HG02852 (cell line): ENCODE measurements at regions not wholly inside any gene's neighbourhood (a gene's known extent, or its start where the extent isn't known, plus 50 kb on each side); places are given as distances from the start of the nearest gene placed in this dataset.

Source experiments
- ATAC-seq: cut with Tn5 transposase; IDR thresholded peaks from one replicate; pipeline ENCODE4 v1.9.1; 2021; ENCODE audit warnings: mild to moderate bottlenecking, moderate library complexity; ENCODE audit not compliant: unreplicated experiment

DNA sequence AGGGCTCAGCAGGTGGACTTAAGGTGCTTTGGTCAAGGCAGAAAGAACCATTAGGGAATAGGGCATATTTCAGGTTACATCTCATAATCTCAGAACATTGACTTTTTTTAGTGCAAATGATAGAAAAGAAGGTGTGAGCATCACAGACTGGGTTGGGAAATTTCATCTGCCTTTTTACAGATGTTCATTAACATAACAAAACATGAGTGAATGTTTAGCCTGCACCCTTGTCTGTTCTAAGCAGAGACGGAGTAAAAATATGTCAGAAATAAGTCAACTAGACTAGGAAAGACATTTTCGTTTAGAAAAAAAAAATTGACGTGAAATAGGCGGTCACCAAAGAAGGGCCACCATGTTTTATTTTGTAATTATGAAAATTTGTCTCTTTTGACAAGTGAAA is 127.5 kb upstream of the CDH13 start:
- no peak for ATAC-seq

DNA sequence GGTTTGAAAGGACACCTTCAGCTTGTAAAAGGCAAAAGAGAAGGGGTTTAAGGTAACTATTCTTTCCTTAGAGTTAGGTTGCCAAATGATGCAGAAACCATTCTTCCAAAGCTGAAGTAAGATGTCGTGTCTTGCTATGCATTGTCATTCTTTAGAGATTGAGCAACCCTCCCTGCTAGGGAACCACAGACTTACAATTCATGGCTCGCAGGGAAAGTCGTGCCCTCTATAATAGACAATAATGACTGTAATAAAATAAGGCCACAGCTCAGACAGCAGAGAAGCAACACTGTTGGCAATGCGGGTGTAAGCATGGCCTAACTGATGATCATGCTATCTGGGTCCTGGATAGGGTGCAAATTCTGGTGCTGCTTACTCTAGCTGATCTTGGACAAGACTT is 129.6 kb upstream of the CDH13 start:
- no peak for ATAC-seq

DNA sequence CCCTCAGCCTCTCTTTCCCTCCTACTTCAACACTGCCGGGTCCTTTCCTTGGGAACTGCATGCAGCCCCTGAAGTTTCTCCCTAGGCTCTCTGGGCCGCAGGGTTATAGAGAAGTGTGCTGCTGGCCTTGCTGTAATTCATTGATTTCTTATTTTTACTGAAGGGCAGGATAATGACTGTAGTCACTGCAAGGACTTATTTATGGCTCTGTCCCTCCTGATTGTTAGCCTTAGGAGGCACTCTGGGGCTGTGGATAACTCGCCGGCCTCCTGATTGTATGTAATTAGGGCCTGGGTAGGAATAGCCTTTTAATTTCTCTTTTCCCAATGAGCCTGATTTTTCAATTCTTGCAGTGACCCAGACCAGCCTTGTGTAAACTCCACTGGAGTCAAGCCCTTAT is 138.3 kb upstream of the CDH13 start:
- no peak for ATAC-seq

DNA sequence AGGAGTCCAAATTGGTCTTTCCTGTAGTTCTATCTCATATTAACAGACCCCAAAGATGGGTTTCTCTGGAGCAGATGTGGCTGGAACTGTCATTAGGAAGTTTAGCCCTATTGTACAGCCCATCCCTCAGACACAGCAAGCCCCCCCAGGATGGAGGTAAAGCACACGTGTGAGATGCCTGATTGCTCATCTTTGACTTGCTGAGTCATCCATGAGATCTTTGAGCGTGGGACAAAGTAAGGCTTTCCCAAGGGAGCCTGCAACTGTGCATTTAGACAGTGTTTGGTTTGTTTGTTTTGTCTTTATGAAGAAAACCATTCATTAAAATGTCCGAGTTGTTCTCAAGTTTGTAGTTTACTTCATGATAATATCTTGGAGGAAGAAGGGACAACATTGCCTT is 145.3 kb upstream of the CDH13 start:
- no peak for ATAC-seq

DNA sequence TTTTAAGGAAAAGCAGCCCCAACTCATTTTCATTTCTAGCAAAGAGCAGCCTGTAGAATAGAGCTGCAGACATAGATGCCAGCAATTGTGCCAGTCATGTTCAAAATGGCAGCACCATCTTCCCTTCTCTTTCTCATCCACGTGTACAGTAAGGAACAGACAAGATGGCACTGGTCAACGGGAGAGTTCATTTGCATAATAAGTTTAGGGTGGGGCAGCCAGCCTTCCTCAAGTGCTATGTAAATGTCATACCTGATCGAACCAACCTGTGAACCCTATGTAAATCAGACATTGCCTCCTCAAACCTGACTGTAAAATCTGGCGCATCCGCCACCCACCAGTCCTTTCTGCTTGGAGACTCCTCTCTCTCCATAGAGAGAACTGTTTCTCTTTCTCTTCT is 150.0 kb upstream of the CDH13 start:
- ATAC-seq: no peak

DNA sequence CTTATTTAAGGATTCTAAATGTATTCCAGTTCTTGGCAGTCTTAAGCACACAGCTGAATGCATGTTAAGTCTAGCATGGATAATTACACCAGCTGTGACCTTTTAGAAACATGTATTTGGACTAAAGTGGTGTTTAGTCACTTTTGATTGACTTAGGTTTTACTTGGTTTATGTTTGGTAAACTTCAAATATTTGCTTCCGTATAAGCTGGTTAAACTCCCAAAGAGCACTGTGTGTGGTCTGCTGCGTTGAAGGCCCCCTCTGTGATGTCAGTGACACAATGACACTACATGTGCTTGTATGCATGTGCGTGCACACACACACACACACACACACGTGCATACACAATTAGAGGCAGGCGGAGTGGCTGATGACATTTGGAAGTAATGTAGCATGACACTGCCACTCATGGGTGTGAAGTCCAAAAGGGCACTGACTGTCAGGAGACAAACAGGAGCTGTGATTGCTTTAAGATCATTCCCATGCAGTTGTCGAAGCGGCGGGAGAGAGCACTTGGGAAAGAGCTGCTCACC is 156.1 kb upstream of the CDH13 start:
- no peak for ATAC-seq

DNA sequence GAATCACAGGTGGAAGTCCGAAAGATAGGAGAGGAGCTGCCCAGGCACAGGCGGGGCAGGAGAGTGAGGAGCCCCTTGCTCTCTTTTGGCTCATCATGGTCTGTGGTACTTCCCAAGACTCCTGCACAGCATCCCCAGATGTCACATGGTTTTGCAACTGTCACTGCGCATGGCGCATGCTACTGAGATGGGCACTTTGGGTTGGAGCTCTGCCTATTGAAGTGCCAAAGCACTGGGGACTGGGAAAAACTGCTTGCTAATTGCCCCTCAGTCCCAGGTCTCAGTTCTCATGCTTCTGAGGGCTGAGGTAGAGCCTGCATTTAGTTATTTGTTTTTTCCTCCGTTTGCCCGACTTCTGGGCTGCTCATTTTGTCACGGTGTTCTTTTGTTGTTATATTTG is 156.8 kb upstream of the CDH13 start:
- ATAC-seq: no peak

DNA sequence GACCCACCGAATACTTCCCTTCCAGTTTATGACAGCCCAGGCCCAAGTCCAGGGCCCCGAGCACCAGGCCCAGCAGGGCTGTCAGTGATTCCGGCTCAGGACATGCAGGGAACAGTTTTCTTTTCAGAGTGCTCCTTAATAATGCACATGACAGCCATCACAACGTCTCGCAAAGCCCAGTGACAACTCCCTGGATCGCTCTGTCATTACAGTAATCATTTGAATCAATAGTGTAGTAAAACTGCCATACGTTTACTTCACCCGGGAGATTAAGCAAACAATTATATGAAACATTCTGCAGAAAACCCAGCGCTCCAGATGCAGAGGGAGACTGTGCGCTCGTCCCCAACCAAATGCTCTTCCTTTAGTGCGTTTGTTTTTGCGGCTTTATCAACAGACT is 162.6 kb upstream of the CDH13 start:
- no peak for ATAC-seq

DNA sequence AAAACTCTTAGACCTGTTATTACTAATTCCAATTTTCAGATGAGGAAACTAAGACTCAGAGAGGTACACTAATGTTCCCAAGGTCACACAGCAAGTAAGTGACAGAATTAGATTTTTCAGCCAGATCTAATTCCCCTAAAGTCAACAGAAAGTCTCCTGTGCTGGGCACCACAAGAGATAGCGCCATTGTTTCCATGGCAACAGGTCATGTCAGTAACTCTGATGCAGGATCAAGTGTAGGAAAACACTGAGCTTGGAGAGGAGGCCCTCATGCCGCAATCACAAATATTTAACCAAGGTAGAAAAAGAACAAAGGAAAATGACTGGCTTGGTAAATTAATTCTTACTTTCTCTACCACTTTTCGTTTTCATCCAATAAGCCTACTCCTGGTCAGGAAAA is 166.0 kb upstream of the CDH13 start:
- no peak for ATAC-seq

DNA sequence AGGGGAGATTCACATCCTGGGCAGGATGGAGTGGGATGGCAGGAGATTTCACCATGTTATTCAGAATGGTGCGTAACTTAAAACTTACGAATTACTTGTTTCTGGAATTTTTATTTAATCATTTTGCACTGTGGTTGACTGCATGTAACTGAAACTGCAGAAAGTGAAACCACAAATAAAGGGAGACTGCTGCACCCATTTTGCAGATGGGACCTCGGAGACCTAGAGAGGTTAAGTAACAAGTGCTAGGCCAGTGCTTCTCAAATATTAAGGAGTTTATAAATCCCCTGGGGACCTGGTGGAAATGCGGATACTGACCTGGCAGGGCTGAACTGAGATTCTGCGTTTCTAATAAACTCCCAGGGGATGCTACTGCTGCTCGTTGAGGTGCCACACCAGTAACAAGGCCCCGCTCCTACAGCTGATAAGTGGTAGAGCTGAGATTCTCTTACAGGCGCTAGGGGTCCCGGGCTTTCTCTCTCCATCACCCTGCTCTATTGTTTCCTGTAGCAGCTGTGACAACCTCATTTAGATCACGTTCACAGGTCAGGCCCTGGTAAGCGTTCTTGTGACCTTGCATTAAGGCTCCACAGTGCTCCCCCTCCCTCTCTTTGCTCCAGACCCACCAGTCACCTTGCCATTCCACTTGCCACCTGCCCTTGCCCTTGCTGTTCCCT is 167.1 kb upstream of the CDH13 start:
- ATAC-seq: no peak

DNA sequence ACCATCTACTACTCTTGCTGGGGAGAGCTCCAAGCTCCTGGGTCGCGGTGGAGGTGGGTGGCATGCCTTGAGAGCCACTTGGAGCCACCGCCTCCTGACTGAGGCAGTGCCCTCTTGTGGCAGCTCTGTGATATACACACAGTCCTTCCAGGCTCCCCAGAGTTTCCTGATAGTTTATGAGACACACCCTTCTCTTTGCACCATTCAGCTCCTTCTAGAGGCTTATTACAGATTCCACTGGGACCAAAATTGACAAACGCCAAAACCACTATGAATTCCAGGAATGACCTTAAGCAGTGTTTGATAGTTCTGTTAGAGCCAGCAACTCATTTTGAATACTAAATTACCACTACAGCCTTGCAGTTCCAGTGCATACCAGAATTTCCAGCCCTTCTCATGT is 170.1 kb upstream of the CDH13 start:
- ATAC-seq: no peak

DNA sequence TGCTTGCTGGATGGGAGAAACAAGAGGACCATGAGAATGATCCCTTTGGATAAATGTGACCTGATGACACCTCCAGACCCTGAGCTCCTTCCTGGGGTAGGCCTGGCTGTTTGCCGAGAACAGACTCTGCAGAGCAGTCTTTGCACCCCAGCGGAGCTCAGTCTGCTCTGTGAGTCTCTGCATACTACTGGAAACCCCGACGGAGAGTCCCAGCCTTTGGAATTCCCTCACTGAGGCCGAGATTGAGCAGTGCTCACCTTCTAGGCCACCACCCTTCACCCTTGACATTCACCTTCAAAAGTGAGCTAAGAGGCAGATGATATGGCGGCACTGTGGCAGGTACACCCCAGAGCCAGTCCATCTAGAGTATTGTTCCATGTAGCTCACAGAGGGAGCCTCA is 172.2 kb upstream of the CDH13 start:
- ATAC-seq: no peak

DNA sequence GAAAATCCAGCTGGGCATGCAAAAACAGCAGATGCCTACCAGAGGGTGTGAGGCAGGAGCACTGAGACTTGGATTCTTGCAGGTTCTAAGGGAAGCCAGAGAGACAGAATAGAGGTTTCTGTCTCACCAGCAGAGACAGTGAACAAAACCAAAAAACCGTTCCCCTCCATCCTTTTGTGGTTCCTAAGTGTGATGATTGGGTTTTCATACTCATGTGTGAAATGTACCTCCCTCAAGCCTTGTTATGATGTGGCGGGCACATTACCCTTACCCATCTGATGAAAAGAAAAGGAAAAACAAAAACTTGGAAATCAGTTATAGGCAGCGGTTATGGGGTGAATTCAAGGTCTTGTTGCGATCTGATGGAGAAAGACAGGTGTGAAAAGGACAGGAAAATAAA is 172.6 kb upstream of the CDH13 start:
- ATAC-seq: no peak

DNA sequence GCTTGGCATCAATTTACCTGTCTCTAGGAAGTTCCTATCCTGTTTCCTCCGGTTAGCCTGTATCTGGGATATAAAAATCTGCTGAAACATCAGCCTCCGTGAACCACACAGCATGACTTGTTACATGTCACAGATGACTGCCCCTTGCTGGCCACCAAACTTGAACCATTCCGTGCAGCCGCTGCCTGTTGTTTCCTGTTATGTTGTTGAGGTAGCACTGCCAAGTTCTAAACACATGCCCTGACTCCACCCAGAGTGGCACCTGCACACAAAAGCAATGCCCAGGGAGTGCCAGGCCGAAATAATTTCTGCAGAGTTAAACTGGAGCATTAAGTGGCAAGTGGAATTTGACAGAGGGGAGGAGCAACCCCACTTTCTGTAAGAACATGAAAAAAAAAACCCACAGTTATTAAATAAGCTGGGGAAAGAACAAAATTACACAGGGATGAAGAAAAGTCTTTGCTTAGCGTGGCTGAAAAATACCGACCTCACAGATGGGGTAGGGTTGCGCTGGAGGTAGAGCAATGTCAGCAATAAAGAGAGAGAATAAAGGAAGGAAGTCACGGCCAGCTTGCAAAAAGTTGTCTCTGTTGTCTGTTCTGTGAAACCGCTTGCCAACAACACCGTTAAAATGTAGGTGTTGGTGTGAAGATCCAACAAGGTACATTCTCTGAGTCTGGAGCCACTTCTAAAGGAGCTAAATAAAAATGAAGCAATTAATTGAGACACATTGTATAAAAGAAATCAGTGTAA is 174.6 kb upstream of the CDH13 start:
- no peak for ATAC-seq

DNA sequence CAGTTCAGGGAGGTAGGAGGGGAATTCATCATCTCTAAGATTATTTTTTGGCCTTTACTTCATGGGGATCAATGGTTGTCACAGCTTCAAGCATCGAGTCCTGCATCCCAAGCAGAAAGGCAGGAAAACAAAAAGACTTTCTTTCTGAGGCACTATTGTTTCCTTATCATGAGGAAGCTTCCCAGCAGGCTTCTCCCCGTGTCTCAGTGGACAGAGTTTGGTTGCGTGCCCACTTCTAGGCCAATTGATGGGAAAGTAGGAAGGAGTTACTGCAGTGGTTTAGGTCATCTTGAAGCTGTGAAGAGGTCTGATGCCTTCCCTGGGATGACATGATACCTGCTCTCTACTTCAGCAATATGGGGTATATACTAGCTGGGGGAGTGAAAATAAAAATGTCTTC is 175.3 kb upstream of the CDH13 start:
- no peak for ATAC-seq

DNA sequence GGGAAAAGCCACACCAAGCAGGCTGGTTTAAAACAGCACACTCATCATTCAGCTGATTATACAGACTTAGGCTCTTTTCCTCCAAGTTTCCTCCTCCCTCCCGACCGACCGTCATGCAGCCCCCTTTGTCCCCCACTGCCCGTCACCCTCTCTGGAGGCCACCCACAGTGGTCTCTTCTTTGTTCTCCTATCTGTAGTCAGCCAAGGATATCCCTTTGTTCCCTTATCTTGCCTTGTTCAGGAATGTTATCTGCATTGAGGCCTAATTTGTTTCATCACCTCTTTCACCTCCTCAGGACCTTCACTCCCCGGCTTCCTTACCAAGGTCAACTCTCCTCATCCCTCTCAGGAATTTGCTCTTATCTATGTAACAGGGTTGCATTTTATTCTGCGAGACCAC is 186.4 kb upstream of the CDH13 start:
- ATAC-seq: no peak

DNA sequence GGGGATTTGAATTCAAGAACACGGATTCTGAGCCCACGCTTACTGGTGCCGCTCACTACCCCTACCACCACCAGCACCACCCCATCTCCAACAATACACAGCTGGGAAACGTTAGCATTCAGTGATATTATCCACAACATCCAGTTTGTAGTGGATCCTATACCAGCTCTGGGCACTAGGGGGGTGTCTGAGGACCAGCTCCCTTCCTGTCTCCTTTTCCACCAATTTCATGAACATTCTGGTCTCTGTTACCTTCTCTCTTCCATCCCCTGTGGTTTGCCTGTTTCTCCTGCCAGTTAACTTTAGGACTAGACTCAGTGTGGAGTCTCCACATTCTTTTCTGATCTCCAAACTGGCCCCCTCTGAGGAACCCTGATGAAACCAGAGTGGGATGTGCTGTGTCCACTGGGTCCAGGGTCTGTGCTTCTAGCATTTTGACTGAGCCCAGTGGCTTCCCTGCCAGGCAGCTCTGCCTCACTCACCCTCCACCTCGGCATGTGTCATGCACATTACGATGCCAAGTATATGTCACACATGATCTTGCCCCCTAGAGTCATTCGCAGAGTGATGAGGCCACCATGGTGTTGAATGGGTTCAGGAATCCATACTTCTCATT is 187.0 kb upstream of the CDH13 start:
- no peak for ATAC-seq

DNA sequence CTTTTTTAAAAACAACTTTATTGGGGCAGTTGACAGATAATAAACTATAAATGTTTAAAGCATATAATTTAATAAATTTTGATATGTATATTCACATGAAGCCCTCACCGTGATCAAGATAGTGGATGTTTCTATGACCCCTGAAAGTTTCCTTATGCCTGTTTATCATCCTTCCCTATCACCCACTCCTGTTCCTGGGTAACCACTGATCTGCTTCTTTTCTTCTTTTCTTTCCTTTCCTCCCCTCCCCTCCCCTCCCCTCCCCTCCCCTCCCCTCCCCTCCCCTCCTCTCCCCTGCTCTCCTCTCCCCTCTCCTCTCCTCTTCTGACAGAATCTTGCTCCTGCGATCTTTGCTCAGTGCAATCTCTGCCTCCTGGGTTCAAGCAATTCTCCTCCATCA is 193.7 kb upstream of the CDH13 start:
- no peak for ATAC-seq

DNA sequence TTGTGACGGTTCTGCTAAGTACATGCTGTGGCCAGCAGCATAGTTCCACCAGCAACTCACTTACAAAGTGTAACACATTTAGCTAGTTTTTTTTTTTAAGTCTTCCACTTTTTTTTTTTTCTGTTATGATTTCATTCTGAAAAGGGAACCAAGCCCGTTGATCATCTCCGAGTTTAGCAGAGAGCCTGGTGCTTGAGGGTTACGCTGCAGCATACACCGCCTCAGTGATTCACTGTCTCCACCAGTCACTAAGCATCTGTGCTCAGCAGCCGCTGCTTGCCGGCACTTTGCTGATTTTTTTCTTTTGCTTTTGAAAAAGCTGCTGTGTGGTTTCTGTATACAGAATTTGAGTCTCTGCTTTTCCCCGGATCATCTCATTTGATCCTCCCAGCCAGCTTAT is 194.5 kb upstream of the CDH13 start:
- ATAC-seq: no peak

DNA sequence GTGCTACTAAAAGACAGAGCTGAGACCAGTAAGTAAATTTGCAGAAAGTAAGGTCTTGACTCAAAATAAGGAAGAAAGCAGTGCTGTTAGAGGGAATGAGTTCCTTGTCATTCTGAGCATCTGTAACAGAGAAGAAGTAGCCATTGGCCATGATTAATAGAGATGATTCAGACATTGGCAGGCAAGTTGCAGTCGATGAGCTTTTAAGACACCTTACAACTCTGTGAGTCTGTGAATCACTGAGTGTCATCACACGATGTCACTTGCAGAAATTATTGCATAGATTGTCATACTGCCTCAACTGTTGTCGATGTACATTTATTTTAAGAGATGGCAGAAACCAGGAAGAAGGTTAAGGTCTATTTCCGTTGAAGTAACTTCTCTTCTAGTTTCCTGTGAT is 201.1 kb upstream of the CDH13 start:
- no peak for ATAC-seq

DNA sequence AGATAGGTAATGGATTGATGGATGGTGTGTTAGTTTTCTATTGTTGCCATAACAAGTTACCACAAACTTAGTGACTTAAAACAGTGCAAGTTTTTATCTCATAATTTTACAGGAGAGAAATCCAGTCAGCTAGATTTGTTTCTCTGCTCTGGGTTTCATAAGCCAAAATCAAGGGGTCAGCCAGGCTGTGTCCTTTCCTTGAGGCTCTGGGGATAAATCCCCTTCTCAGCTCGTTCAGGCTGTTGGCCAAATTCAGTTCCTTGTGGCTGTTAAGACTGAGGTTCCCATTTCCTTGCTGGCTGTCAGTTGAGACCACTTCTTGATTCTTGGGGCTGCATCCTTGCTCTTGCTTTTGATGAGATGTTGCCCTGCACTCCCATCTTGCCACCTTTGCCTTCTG is 204.9 kb upstream of the CDH13 start:
- ATAC-seq: no peak

DNA sequence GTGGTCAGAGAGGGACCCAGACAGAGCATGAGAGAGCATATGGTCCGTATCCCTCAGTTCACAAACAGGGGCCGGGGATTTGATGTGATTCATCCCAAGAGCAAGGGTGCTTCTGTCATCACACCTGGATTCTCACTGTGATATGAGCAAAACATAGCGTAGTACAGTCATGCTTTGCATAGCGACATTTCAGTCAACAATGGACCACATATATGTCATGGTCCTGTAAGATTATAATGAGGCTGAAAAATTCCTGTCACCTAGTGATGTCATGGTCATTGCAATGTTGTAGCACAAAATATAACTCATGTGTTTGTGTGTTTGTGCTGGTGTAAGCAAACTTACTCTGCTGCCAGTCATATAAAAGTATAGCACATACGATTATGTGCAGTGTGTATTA is 207.4 kb upstream of the CDH13 start:
- ATAC-seq: no peak
